IMR-90 (cell line): ENCODE measurements at regions not wholly inside any gene's neighbourhood (a gene's known extent, or its start where the extent isn't known, plus 50 kb on each side); places are given as distances from the start of the nearest gene placed in this dataset.

ENCODE experiments used
- ATAC-seq: fragments of 200-7000 bp; cut with Tn5 transposase; 2 replicates; pipeline ENCODE4 v1.9.1; 2020; ENCODE audit warnings: low read depth, mild to moderate bottlenecking, moderate library complexity
- BruUV-seq: library from RNA; stranded (reverse); fragments of 400-500 nt; replicated peaks from 2 replicates; lab custom pipeline; 2021; lab: Mats Ljungman, UMichigan
- CTCF ChIA-PET: fragments of 300-600 bp; formaldehyde crosslinking; extraction: SDS; loops from one replicate; lab custom pipeline; 2021; ENCODE audit warnings: antibody characterized with exemption; lab: Yijun Ruan, JAX
- POLR2A ChIA-PET: fragments of 300-600 bp; sonication (Branson Sonifier 250); formaldehyde crosslinking; loops from one replicate; lab custom pipeline; 2022; ENCODE audit warnings: antibody characterized with exemption; ENCODE audit not compliant: unreplicated experiment; lab: Charles Lee
- DNase-seq: peaks from one replicate; pipeline ENCODE4 v3.0.0; 2013
- H2AFZ ChIP-seq: replicated peaks from 2 replicates; pipeline ENCODE3; 2013; ENCODE audit warnings: low read length, mild to moderate bottlenecking; ENCODE audit not compliant: poor library complexity
- H2AK5ac ChIP-seq: 2 replicates; pipeline ENCODE4 v1.6.1; 2013; ENCODE audit warnings: low read depth, low read length, inconsistent platforms
- H2AK9ac ChIP-seq: replicated peaks from 2 replicates; pipeline ENCODE3; 2013; ENCODE audit warnings: mild to moderate bottlenecking, low read depth, low read length, moderate library complexity; ENCODE audit not compliant: poor library complexity
- H2BK120ac ChIP-seq: 2 replicates; pipeline ENCODE4 v1.6.1; 2013; ENCODE audit warnings: low read depth, low read length, inconsistent platforms
- H2BK15ac ChIP-seq: 3 replicates; pipeline ENCODE4 v1.6.1; 2013; ENCODE audit warnings: low read depth, low read length, inconsistent platforms
- H2BK20ac ChIP-seq: 2 replicates; pipeline ENCODE4 v1.6.1; 2013; ENCODE audit warnings: low read depth, mild to moderate bottlenecking, inconsistent platforms, low read length, moderate library complexity
- H2BK5ac ChIP-seq: 2 replicates; pipeline ENCODE4 v1.6.1; 2013; ENCODE audit warnings: mild to moderate bottlenecking, low read depth, low read length, inconsistent platforms; ENCODE audit not compliant: poor library complexity, severe bottlenecking
- H3K14ac ChIP-seq: replicated peaks from 2 replicates; pipeline ENCODE4 v1.6.1; 2013; ENCODE audit warnings: low read depth, low read length, inconsistent platforms
- H3K18ac ChIP-seq: 2 replicates; pipeline ENCODE4 v1.6.1; 2013; ENCODE audit warnings: low read depth, low read length, control low read depth
- H3K23ac ChIP-seq: 2 replicates; pipeline ENCODE4 v1.6.1; 2013; ENCODE audit warnings: low read depth, low read length, inconsistent platforms
- H3K27ac ChIP-seq: 2 replicates; pipeline ENCODE4 v1.5.1; 2013; ENCODE audit warnings: mild to moderate bottlenecking, control low read depth, low read length; ENCODE audit not compliant: insufficient read depth
- H3K27me3 ChIP-seq: 2 replicates; pipeline ENCODE4 v1.6.1; 2013; ENCODE audit warnings: low read length; ENCODE audit not compliant: control insufficient read depth, insufficient read depth
- H3K36me3 ChIP-seq: 2 replicates; pipeline ENCODE4 v1.6.1; 2013; ENCODE audit warnings: low read length, mixed read lengths; ENCODE audit not compliant: control insufficient read depth, insufficient read depth
- H3K4ac ChIP-seq: 2 replicates; pipeline ENCODE4 v1.6.1; 2013; ENCODE audit warnings: low read depth, low read length, inconsistent platforms
- H3K4me1 ChIP-seq: 2 replicates; pipeline ENCODE4 v1.6.1; 2013; ENCODE audit warnings: low read length, mixed read lengths; ENCODE audit not compliant: control insufficient read depth, insufficient read depth
- H3K4me2 ChIP-seq: 2 replicates; pipeline ENCODE4 v1.6.1; 2013; ENCODE audit warnings: low read depth, mild to moderate bottlenecking, control low read depth, low read length, moderate library complexity
- H3K4me3 ChIP-seq: 2 replicates; pipeline ENCODE4 v1.5.1; 2013; ENCODE audit warnings: low read depth, mild to moderate bottlenecking, control low read depth, low read length, moderate library complexity; ENCODE audit not compliant: insufficient read depth
- H3K56ac ChIP-seq: 2 replicates; pipeline ENCODE4 v1.6.1; 2013; ENCODE audit warnings: low read length, inconsistent platforms; ENCODE audit not compliant: insufficient read depth; ENCODE audit errors: extremely low read depth
- H3K79me1 ChIP-seq, 2 experiments: 2 replicates each; pipeline ENCODE4 v1.6.1; 2013; ENCODE audit warnings: low read length in 2 of 2, inconsistent platforms in 1 of 2, low read depth in 1 of 2
- H3K9ac ChIP-seq: 2 replicates; pipeline ENCODE4 v1.6.1; 2013; ENCODE audit warnings: low read depth, low read length, control low read depth
- H3K9me1 ChIP-seq: 2 replicates; pipeline ENCODE4 v1.6.1; 2013; ENCODE audit warnings: low read length, inconsistent platforms; ENCODE audit not compliant: insufficient read depth
- H3K9me3 ChIP-seq: 2 replicates; pipeline ENCODE4 v1.6.1; 2013; ENCODE audit warnings: low read length; ENCODE audit not compliant: control insufficient read depth, insufficient read depth
- H4K20me1 ChIP-seq: 2 replicates; pipeline ENCODE4 v1.6.1; 2013; ENCODE audit warnings: low read length, inconsistent platforms; ENCODE audit not compliant: insufficient read depth
- H4K5ac ChIP-seq: 2 replicates; pipeline ENCODE4 v1.6.1; 2013; ENCODE audit warnings: mild to moderate bottlenecking, low read depth, low read length, control low read depth
- H4K8ac ChIP-seq, 2 experiments: 2 replicates each; pipeline ENCODE4 v1.6.1; 2013; ENCODE audit warnings: low read depth in 2 of 2, low read length in 2 of 2, control low read depth in 1 of 2, inconsistent platforms in 1 of 2
- H4K91ac ChIP-seq: 2 replicates; pipeline ENCODE4 v1.6.1; 2013; ENCODE audit warnings: low read depth, low read length, inconsistent platforms; ENCODE audit not compliant: insufficient read depth
- CHD1 ChIP-seq: IDR thresholded peaks from 2 replicates; pipeline ENCODE4 v1.6.1; 2012; ENCODE audit warnings: low read depth, low read length, improper control_type of control experiment
- FOS ChIP-seq: fragments of 150-350 bp; IDR thresholded peaks from 2 replicates; pipeline ENCODE4 v1.6.1; 2016; ENCODE audit warnings: low read depth, low read length
- MAFK ChIP-seq: IDR thresholded peaks from 2 replicates; pipeline ENCODE4 v1.6.1; 2012; ENCODE audit warnings: low read depth, low read length, improper control_type of control experiment
- MAZ ChIP-seq: IDR thresholded peaks from 2 replicates; pipeline ENCODE4 v1.6.1; 2012; ENCODE audit warnings: low read depth, mild to moderate bottlenecking, low read length, improper control_type of control experiment, moderate library complexity, borderline replicate concordance
- MXI1 ChIP-seq: IDR thresholded peaks from 2 replicates; pipeline ENCODE4 v1.6.1; 2012; ENCODE audit warnings: low read depth, mild to moderate bottlenecking, low read length, moderate library complexity, borderline replicate concordance
- NFE2L2 ChIP-seq: fragments of 150-350 bp; IDR thresholded peaks from 2 replicates; pipeline ENCODE4 v1.6.1; 2016; ENCODE audit warnings: low read depth, mild to moderate bottlenecking, low read length
- RFX5 ChIP-seq: IDR thresholded peaks from 2 replicates; pipeline ENCODE4 v1.8.0; 2012; ENCODE audit warnings: low read depth, mild to moderate bottlenecking, low read length, moderate library complexity
- SMC3 ChIP-seq: fragments of 150-350 bp; IDR thresholded peaks from 2 replicates; pipeline ENCODE4 v1.6.1; 2016; ENCODE audit warnings: low read depth, mild to moderate bottlenecking, antibody characterized with exemption, low read length, moderate library complexity
- WGBS, 2 experiments: methylation state at CpG; one replicate each; pipeline versions ENCODE4 v1.1.5 to v1.1.7; 2013; ENCODE audit warnings: missing lambda C conversion rate in 2 of 2; ENCODE audit not compliant: insufficient read length in 1 of 2; ENCODE audit errors: extremely low coverage in 2 of 2; 5-methylcytosine and 5-hydroxymethylcytosine counted together
- dilution Hi-C: fragments of 300-500 bp; cut with HindIII; formaldehyde crosslinking; loops from one replicate; pipeline ENCODE4 v1.14.3; 2018; ENCODE audit warnings: low sequenced_read_pairs; ENCODE audit not compliant: unreplicated experiment
- in situ Hi-C: fragments of 300-500 bp; cut with MboI; formaldehyde crosslinking; loops from 3 replicates; pipeline ENCODE4 v1.14.3; 2019; ENCODE audit warnings: low sequenced_read_pairs, inconsistent platforms, mixed read lengths
- intact Hi-C: fragments of 100-400 bp; cut with micrococcal nuclease; formaldehyde crosslinking; loops from 2 replicates; pipeline ENCODE4 v1.10.0; 2022
- TF ChIP-seq, protein P1 (sequence below): conservative IDR thresholded peaks from 2 replicates; pipeline ENCODE4 v1.5.1; 2012; ENCODE audit warnings: mild to moderate bottlenecking, low read depth, low read length, improper control_type of control experiment

GRCh38 chr4:184949020-184949419, 69.3 kb upstream of the HELT start:
- ChIA-PET CTCF (no interaction called here), POLR2A (no interaction called here)
- no peak overlapping the region for H2AK5ac ChIP-seq
- no peak overlapping the region for H4K91ac ChIP-seq
- in situ Hi-C loops (no loop called here), dilution Hi-C loops (no loop called here), intact Hi-C loops (no loop called here)
- H3K27me3 ChIP-seq: no peaks in the 10 kb centered on the region; the same call in 1 of the 2 replicates
- H3K9ac ChIP-seq: no peak overlapping the region
- no peak overlapping the region for H2AFZ ChIP-seq
- no peak overlapping the region for H2BK15ac ChIP-seq
- no peak overlapping the region for H3K56ac ChIP-seq
- H3K18ac ChIP-seq: no peak overlapping the region
- no peak overlapping the region for H4K8ac ChIP-seq
- no peak overlapping the region for H2BK20ac ChIP-seq
- H3K36me3 ChIP-seq: no peaks in the 10 kb centered on the region
- no peaks in the 10 kb centered on the region for H3K9me3 ChIP-seq
- ATAC-seq: no peak
- no peak overlapping the region for H4K5ac ChIP-seq
- H3K23ac ChIP-seq: no peak overlapping the region
- H3K79me1 ChIP-seq: no peaks in the 10 kb centered on the region
- H3K4me3 ChIP-seq: no peak overlapping the region
- no peak overlapping the region for H2BK120ac ChIP-seq
- H3K14ac ChIP-seq: no peak overlapping the region
- TF ChIP-seq, protein P1, sequence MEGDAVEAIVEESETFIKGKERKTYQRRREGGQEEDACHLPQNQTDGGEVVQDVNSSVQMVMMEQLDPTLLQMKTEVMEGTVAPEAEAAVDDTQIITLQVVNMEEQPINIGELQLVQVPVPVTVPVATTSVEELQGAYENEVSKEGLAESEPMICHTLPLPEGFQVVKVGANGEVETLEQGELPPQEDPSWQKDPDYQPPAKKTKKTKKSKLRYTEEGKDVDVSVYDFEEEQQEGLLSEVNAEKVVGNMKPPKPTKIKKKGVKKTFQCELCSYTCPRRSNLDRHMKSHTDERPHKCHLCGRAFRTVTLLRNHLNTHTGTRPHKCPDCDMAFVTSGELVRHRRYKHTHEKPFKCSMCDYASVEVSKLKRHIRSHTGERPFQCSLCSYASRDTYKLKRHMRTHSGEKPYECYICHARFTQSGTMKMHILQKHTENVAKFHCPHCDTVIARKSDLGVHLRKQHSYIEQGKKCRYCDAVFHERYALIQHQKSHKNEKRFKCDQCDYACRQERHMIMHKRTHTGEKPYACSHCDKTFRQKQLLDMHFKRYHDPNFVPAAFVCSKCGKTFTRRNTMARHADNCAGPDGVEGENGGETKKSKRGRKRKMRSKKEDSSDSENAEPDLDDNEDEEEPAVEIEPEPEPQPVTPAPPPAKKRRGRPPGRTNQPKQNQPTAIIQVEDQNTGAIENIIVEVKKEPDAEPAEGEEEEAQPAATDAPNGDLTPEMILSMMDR: no peak
- no peak for TF ChIP-seq FOS
- TF ChIP-seq NFE2L2: no peak
- TF ChIP-seq RFX5: no peak
- TF ChIP-seq CHD1: no peak
- TF ChIP-seq MAFK: no peak
- TF ChIP-seq MXI1: no peak
- no peak for TF ChIP-seq MAZ
- no peak for TF ChIP-seq SMC3
- BruUV-seq: no TSS peak
- no peak overlapping the region for H3K4me2 ChIP-seq
- H4K20me1 ChIP-seq: no peaks in the 10 kb centered on the region
- DNase-seq: no peak
- H2AK9ac ChIP-seq: no peak overlapping the region
- no peak overlapping the region for H3K27ac ChIP-seq
- H3K4me1 ChIP-seq: no peaks in the 10 kb centered on the region
- H3K9me1 ChIP-seq: no peaks in the 10 kb centered on the region
- H2BK5ac ChIP-seq: no peak overlapping the region
- WGBS, 2 experiments: no CpG with 5 or more reads among the region's 3 CpGs
- no peak overlapping the region for H3K4ac ChIP-seq
